ENCODE measurements at regions not wholly inside any gene's neighbourhood (a gene's known extent, or its start where the extent isn't known, plus 50 kb on each side); places are given as distances from the start of the nearest gene placed in this dataset.

DNA sequence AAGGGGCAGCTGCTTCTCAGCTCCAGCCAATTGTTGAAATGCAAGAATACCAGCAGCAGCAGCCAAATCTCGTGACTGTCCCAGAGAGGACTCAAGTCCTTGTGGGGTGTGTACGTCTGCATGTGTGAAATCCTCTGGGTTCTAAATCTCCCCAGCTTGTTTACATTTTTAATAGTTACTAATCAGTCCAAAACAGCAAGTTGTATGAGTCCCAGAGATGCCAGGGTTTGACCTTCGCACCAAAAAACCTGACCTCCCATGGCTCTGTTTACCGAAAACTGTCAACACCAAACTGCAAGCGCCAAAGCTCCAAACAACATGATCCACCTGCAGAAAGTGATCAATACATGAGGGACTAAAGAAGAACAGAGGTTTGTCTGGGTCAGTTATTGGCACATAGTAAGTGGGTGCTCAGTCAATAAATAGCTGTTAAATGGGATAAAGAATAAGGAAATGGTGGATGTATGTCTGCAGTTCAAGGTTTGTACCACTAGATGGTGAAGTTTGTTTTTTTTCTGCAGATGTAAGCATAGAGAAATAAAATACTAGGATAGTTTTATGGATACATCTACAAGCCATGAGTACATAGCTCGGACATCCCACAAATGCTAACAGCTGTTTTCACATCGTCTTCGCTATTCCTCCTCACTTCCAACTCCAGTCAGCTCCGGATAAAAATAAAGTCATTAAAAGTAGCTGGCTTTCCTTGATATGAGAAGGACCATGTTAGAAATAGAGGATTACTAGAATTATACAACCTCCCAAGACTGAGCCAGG, 85.3 kb upstream of the ADRB2 start:
- TF ChIP-seq, protein P1, sequence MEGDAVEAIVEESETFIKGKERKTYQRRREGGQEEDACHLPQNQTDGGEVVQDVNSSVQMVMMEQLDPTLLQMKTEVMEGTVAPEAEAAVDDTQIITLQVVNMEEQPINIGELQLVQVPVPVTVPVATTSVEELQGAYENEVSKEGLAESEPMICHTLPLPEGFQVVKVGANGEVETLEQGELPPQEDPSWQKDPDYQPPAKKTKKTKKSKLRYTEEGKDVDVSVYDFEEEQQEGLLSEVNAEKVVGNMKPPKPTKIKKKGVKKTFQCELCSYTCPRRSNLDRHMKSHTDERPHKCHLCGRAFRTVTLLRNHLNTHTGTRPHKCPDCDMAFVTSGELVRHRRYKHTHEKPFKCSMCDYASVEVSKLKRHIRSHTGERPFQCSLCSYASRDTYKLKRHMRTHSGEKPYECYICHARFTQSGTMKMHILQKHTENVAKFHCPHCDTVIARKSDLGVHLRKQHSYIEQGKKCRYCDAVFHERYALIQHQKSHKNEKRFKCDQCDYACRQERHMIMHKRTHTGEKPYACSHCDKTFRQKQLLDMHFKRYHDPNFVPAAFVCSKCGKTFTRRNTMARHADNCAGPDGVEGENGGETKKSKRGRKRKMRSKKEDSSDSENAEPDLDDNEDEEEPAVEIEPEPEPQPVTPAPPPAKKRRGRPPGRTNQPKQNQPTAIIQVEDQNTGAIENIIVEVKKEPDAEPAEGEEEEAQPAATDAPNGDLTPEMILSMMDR (IDR thresholded peaks at IDR 0.05) = peak; percentile 43 to 82 (median 66)
- TF ChIP-seq POLR2A (IDR thresholded peaks at IDR 0.05) = no peak
